ENCODE measurements at regions not wholly inside any gene's neighbourhood (a gene's known extent, or its start where the extent isn't known, plus 50 kb on each side); places are given as distances from the start of the nearest gene placed in this dataset.

GRCh38 chr21:38965910-38966504 is 160.3 kb downstream of the ETS2 start:
- Histone ChIP-seq H4K20me1 (no peaks in the 10 kb centered on the region), H3K36me3 (no peaks in the 10 kb centered on the region), H3K9me3 (peaks cover 27% of the 10 kb centered on the region), H3K27ac (no peak overlapping the region), H3K4me3 (no peak overlapping the region), H3K4me2 (no peak overlapping the region), H3K4me1 (peaks cover 19% of the 10 kb centered on the region), H3K9ac (no peak overlapping the region), H3K27me3 (no peaks in the 10 kb centered on the region)
- no peak for TF ChIP-seq Cebpa-rat (IDR thresholded peaks at IDR 0.05)

- H3K9me3 ChIP-seq = peaks cover 32% of the 10 kb centered on the region
- H3K9ac ChIP-seq = no peak overlapping the region
- no peak overlapping the region for H3K4me3 ChIP-seq
- no peak overlapping the region for H3K4me2 ChIP-seq
- no peak for TF ChIP-seq Cebpa-rat (IDR thresholded peaks at IDR 0.05)
- no peaks in the 10 kb centered on the region for H3K27me3 ChIP-seq
- H4K20me1 ChIP-seq = no peaks in the 10 kb centered on the region
- no peaks in the 10 kb centered on the region for H3K36me3 ChIP-seq
- H3K27ac ChIP-seq = no peak overlapping the region
- H3K4me1 ChIP-seq = peaks cover 12% of the 10 kb centered on the region
Measured at GRCh38 chr21:38965241-38965640, 159.5 kb downstream of the ETS2 start.

GRCh38 chr21:38963006-38963405 is 157.3 kb downstream of the ETS2 start:
- no peaks in the 10 kb centered on the region for H3K36me3 ChIP-seq
- no peaks in the 10 kb centered on the region for H4K20me1 ChIP-seq
- no peak overlapping the region for H3K9ac ChIP-seq
- H3K4me3 ChIP-seq = no peak overlapping the region
- peaks cover 37% of the 10 kb centered on the region for H3K9me3 ChIP-seq
- no peak for TF ChIP-seq Cebpa-rat (IDR thresholded peaks at IDR 0.05)
- no peak overlapping the region for H3K27ac ChIP-seq
- no peak overlapping the region for H3K4me2 ChIP-seq
- H3K4me1 ChIP-seq = no peaks in the 10 kb centered on the region
- H3K27me3 ChIP-seq = no peaks in the 10 kb centered on the region

GRCh38 chr21:38960251-38960650 is 154.5 kb downstream of the ETS2 start:
- no peaks in the 10 kb centered on the region for H4K20me1 ChIP-seq
- H3K9ac ChIP-seq = no peak overlapping the region
- no peak overlapping the region for H3K4me3 ChIP-seq
- H3K9me3 ChIP-seq = peaks cover 37% of the 10 kb centered on the region
- no peaks in the 10 kb centered on the region for H3K4me1 ChIP-seq
- no peaks in the 10 kb centered on the region for H3K27me3 ChIP-seq
- no peak overlapping the region for H3K27ac ChIP-seq
- H3K36me3 ChIP-seq = no peaks in the 10 kb centered on the region
- no peak for TF ChIP-seq Cebpa-rat (IDR thresholded peaks at IDR 0.05)
- H3K4me2 ChIP-seq = no peak overlapping the region

- H3K27ac ChIP-seq = no peak overlapping the region
Measured at GRCh38 chr21:38959692-38960061, 153.9 kb downstream of the ETS2 start.

GRCh38 chr21:38958940-38959691 is 153.4 kb downstream of the ETS2 start:
- 0 out of 2 replicates have a peak, but pooled peaks cover 5% of the 10 kb centered on the region for H3K4me1 ChIP-seq
- H3K4me2 ChIP-seq = no peak overlapping the region
- H3K27ac ChIP-seq = no peak overlapping the region
- H4K20me1 ChIP-seq = no peaks in the 10 kb centered on the region
- TF ChIP-seq Cebpa-rat (IDR thresholded peaks at IDR 0.05) = no peak
- peaks cover 37% of the 10 kb centered on the region for H3K9me3 ChIP-seq
- no peaks in the 10 kb centered on the region for H3K27me3 ChIP-seq
- no peaks in the 10 kb centered on the region for H3K36me3 ChIP-seq
- H3K4me3 ChIP-seq = no peak overlapping the region
- no peak overlapping the region for H3K9ac ChIP-seq

More at GRCh38 chr21:38959692-38960061, 153.9 kb downstream of the ETS2 start:
- Histone ChIP-seq H3K9me3 (peaks cover 37% of the 10 kb centered on the region), H3K4me1 (0 out of 2 replicates have a peak, but pooled peaks cover 4% of the 10 kb centered on the region), H3K4me2 (no peak overlapping the region), H3K27me3 (no peaks in the 10 kb centered on the region), H4K20me1 (no peaks in the 10 kb centered on the region), H3K4me3 (no peak overlapping the region), H3K36me3 (no peaks in the 10 kb centered on the region), H3K9ac (no peak overlapping the region)
- no peak for TF ChIP-seq Cebpa-rat (IDR thresholded peaks at IDR 0.05)

GRCh38 chr21:38958323-38958705 is 152.6 kb downstream of the ETS2 start:
- no peak for TF ChIP-seq Cebpa-rat (IDR thresholded peaks at IDR 0.05)
- 0 out of 2 replicates have a peak, but pooled peaks cover 5% of the 10 kb centered on the region for H3K4me1 ChIP-seq

GRCh38 chr21:38957575-38958322 is 152.0 kb downstream of the ETS2 start:
- Histone ChIP-seq H3K4me2 (no peak overlapping the region), H3K27me3 (no peaks in the 10 kb centered on the region), H3K9ac (no peak overlapping the region), H3K9me3 (peaks cover 28% of the 10 kb centered on the region), H3K4me3 (no peak overlapping the region), H3K36me3 (no peaks in the 10 kb centered on the region), H3K27ac (no peak overlapping the region), H4K20me1 (no peaks in the 10 kb centered on the region), H3K4me1 (0 out of 2 replicates have a peak, but pooled peaks cover 5% of the 10 kb centered on the region)
- no peak for TF ChIP-seq Cebpa-rat (IDR thresholded peaks at IDR 0.05)

More at GRCh38 chr21:38958323-38958705, 152.6 kb downstream of the ETS2 start:
- Histone ChIP-seq H3K4me2 (no peak overlapping the region), H3K9ac (no peak overlapping the region), H4K20me1 (no peaks in the 10 kb centered on the region), H3K4me3 (no peak overlapping the region), H3K9me3 (peaks cover 34% of the 10 kb centered on the region), H3K27me3 (no peaks in the 10 kb centered on the region), H3K36me3 (no peaks in the 10 kb centered on the region), H3K27ac (no peak overlapping the region)

GRCh38 chr21:38956856-38957571 is 151.3 kb downstream of the ETS2 start:
- Histone ChIP-seq H3K27me3 (no peaks in the 10 kb centered on the region), H3K4me2 (no peak overlapping the region), H3K36me3 (no peaks in the 10 kb centered on the region), H3K9me3 (peaks cover 21% of the 10 kb centered on the region), H3K27ac (no peak overlapping the region), H3K4me3 (no peak overlapping the region), H3K4me1 (0 out of 2 replicates have a peak, but pooled peaks cover 5% of the 10 kb centered on the region), H4K20me1 (no peaks in the 10 kb centered on the region), H3K9ac (no peak overlapping the region)
- no peak for TF ChIP-seq Cebpa-rat (IDR thresholded peaks at IDR 0.05)

All from BLaER1 (cell line).